ENCODE measurements at regions not wholly inside any gene's neighbourhood (a gene's known extent, or its start where the extent isn't known, plus 50 kb on each side); places are given as distances from the start of the nearest gene placed in this dataset.

DNA sequence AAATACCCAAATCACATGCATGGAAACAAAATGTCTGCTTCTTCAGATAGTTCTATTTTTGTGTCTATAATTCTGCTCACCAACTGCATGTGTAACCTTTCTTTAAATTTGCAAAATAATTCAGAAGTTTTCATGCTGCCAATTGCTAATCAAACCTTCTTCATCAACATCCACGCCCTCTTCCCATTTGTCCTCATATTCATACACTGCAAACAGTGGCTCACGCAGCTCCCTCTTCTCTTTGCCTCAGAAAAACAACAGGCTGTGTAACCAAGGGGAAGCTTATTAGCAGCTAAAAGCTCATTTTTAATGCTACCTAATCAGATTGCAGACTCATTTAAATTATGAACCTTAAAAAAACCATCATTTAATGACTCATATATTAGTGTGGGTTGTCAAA is 555.0 kb upstream of the EPHA7 start:
- TF ChIP-seq, protein P1, sequence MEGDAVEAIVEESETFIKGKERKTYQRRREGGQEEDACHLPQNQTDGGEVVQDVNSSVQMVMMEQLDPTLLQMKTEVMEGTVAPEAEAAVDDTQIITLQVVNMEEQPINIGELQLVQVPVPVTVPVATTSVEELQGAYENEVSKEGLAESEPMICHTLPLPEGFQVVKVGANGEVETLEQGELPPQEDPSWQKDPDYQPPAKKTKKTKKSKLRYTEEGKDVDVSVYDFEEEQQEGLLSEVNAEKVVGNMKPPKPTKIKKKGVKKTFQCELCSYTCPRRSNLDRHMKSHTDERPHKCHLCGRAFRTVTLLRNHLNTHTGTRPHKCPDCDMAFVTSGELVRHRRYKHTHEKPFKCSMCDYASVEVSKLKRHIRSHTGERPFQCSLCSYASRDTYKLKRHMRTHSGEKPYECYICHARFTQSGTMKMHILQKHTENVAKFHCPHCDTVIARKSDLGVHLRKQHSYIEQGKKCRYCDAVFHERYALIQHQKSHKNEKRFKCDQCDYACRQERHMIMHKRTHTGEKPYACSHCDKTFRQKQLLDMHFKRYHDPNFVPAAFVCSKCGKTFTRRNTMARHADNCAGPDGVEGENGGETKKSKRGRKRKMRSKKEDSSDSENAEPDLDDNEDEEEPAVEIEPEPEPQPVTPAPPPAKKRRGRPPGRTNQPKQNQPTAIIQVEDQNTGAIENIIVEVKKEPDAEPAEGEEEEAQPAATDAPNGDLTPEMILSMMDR (IDR thresholded peaks at IDR 0.05): no peak
- no peak for TF ChIP-seq POLR2A (IDR thresholded peaks at IDR 0.05)
- no peak for TF ChIP-seq EP300 (IDR thresholded peaks at IDR 0.05)

All from ovary (tissue), 3 donors.